ENCODE measurements at regions not wholly inside any gene's neighbourhood (a gene's known extent, or its start where the extent isn't known, plus 50 kb on each side); places are given as distances from the start of the nearest gene placed in this dataset.

GRCh38 chr3:193996221-193996620 lies 139.7 kb upstream of the HES1 start:
- TF ChIP-seq, protein P1, sequence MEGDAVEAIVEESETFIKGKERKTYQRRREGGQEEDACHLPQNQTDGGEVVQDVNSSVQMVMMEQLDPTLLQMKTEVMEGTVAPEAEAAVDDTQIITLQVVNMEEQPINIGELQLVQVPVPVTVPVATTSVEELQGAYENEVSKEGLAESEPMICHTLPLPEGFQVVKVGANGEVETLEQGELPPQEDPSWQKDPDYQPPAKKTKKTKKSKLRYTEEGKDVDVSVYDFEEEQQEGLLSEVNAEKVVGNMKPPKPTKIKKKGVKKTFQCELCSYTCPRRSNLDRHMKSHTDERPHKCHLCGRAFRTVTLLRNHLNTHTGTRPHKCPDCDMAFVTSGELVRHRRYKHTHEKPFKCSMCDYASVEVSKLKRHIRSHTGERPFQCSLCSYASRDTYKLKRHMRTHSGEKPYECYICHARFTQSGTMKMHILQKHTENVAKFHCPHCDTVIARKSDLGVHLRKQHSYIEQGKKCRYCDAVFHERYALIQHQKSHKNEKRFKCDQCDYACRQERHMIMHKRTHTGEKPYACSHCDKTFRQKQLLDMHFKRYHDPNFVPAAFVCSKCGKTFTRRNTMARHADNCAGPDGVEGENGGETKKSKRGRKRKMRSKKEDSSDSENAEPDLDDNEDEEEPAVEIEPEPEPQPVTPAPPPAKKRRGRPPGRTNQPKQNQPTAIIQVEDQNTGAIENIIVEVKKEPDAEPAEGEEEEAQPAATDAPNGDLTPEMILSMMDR (IDR thresholded peaks at IDR 0.05): no peak
- TF ChIP-seq POLR2A (IDR thresholded peaks at IDR 0.05; ENCODE audit: low read depth): no peak
